Peyer's patch (tissue), 4 donors: ENCODE measurements at regions not wholly inside any gene's neighbourhood (a gene's known extent, or its start where the extent isn't known, plus 50 kb on each side); places are given as distances from the start of the nearest gene placed in this dataset.

Experiments used
- CTCF ChIP-seq, 6 experiments: fragments of 450-650 bp in 4 of 6; fragments of 200-600 bp in 2 of 6; sonication (generic) in 1 of 6; IDR thresholded peaks; one replicate each; pipeline ENCODE4 v1.5.1; 2017 to 2019; ENCODE audit warnings: antibody characterized with exemption in 6 of 6, mild to moderate bottlenecking in 3 of 6, moderate library complexity in 1 of 6
- POLR2A ChIP-seq, 2 donors: fragments of 450-650 bp; IDR thresholded peaks; one replicate each; pipeline ENCODE4 v1.5.1; 2017; ENCODE audit warnings: antibody characterized with exemption in 2 of 2, mild to moderate bottlenecking in 2 of 2, moderate library complexity in 2 of 2

DNA sequence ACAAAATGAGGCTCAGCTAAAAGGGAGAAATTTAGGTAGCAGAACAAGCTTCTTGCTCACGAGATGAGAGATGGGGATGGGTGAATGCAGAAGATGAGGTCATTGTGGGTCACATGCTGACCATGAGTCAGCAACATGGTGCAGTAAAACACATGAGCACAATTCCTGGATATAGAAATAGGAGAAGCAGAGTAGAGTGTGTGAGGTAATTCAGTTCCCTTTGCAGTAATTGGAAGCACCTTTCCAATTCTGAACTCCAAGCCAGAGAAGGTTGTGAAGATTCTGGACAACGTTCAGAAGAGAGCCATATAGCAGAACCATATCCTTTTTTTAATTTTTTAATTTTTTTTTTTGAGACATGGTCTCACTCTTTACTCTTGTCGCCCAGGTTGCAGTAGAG is 62.0 kb upstream of the LMNTD1 start:
- TF ChIP-seq CTCF (IDR thresholded peaks at IDR 0.05) (no peak), POLR2A (IDR thresholded peaks at IDR 0.05) (no peak)
